Hepatocyte (in vitro differentiated cells): ENCODE measurements at regions not wholly inside any gene's neighbourhood (a gene's known extent, or its start where the extent isn't known, plus 50 kb on each side); places are given as distances from the start of the nearest gene placed in this dataset.
A peak's percentile ranks its signal among the peaks of the same experiment; 100 is the strongest.

ENCODE experiments used
- DNase-seq: peaks from one replicate; pipeline ENCODE4 v3.0.0-alpha.2; 2016; ENCODE audit warnings: low spot score
- H2AFZ ChIP-seq: fragments of 200-600 bp; sonication (generic); 2 replicates; pipeline ENCODE4 v1.6.0; 2016; ENCODE audit warnings: antibody characterized with exemption, mild to moderate bottlenecking
- H3K27ac ChIP-seq: fragments of 200-600 bp; sonication (generic); 2 replicates; pipeline ENCODE4 v1.5.1; 2016; ENCODE audit warnings: mild to moderate bottlenecking
- H3K27me3 ChIP-seq: fragments of 200-600 bp; sonication (generic); 2 replicates; pipeline ENCODE4 v1.6.1; 2016
- H3K36me3 ChIP-seq: fragments of 200-600 bp; sonication (generic); replicated peaks from 2 replicates; pipeline ENCODE4 v1.5.1; 2016; ENCODE audit warnings: low read depth; ENCODE audit not compliant: insufficient read depth
- H3K4me1 ChIP-seq: fragments of 200-600 bp; sonication (generic); 2 replicates; pipeline ENCODE4 v1.5.1; 2016; ENCODE audit warnings: mild to moderate bottlenecking, moderate library complexity; ENCODE audit not compliant: insufficient read depth
- H3K4me2 ChIP-seq: fragments of 200-600 bp; sonication (generic); 2 replicates; pipeline ENCODE4 v1.6.0; 2016
- H3K4me3 ChIP-seq: fragments of 200-600 bp; sonication (generic); 2 replicates; pipeline ENCODE4 v1.5.1; 2016; ENCODE audit warnings: mild to moderate bottlenecking
- H3K79me2 ChIP-seq: fragments of 200-600 bp; sonication (generic); 2 replicates; pipeline ENCODE4 v1.6.0; 2017; ENCODE audit warnings: mild to moderate bottlenecking
- H3K9me2 ChIP-seq: fragments of 200-600 bp; sonication (generic); replicated peaks from 2 replicates; pipeline ENCODE4 v1.6.0; 2017; ENCODE audit warnings: mild to moderate bottlenecking; ENCODE audit not compliant: insufficient read depth
- H3K9me3 ChIP-seq: fragments of 200-600 bp; sonication (generic); 2 replicates; pipeline ENCODE4 v1.5.1; 2016; ENCODE audit warnings: low read depth, mild to moderate bottlenecking
- H4K20me1 ChIP-seq: fragments of 200-600 bp; sonication (generic); 2 replicates; pipeline ENCODE4 v1.6.0; 2016; ENCODE audit warnings: mild to moderate bottlenecking; ENCODE audit not compliant: insufficient read depth, poor library complexity, severe bottlenecking
- EZH2 ChIP-seq: fragments of 200-600 bp; sonication (generic); IDR thresholded peaks from 2 replicates; pipeline ENCODE4 v1.6.1; 2016; ENCODE audit warnings: antibody characterized with exemption, mild to moderate bottlenecking, borderline replicate concordance
- EZH2phosphoT487 ChIP-seq: fragments of 200-600 bp; sonication (generic); IDR thresholded peaks from one replicate; pipeline ENCODE4 v1.6.1; 2018; ENCODE audit warnings: antibody characterized with exemption, mild to moderate bottlenecking, low read depth, moderate library complexity; ENCODE audit not compliant: unreplicated experiment, severe bottlenecking
- WGBS: methylation state at CpG from one replicate; pipeline ENCODE4 v1.1.6; 2016; ENCODE audit warnings: low lambda C conversion rate; ENCODE audit errors: missing lambda C conversion rate; 5-methylcytosine and 5-hydroxymethylcytosine counted together
- TF ChIP-seq, protein P1 (sequence below): fragments of 200-600 bp; sonication (generic); IDR thresholded peaks from 2 replicates; pipeline ENCODE4 v1.5.1; 2016; ENCODE audit warnings: antibody characterized with exemption, mild to moderate bottlenecking; ENCODE audit not compliant: poor library complexity

DNA sequence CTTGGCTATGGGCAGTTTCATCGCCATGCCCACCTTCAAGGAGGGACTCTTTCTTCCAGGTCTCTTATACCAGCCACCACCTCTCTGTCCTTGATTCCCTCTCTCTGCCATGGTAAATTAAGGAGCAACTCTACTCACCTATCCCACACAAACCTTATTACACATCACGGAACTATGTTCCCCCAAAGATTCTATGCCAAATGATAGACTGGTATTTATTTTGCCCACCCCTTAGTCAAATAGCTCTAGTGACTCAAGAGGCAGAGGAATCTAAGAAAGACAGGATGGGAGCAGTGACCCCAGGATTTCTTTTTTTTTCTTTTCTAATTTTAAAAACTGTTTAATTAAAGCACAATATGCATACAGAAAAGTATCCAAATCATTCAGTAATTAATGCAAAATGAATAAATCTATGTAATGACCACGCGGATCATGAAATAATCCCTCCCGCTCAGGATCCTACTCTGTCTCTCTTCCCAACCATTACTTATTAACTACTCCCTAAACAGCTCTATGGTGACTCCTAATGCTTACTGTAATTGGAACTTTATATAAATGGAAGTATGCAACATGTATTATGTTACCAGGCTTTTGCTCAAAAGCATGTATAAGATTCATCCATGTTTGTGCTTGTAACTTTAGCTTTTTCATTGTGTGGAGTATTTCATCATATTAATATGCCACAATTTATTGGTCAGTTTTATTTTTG lies 410.8 kb upstream of the RASGRP1 start:
- Histone ChIP-seq H3K4me2 (no peak overlapping the region), H4K20me1 (no peaks in the 10 kb centered on the region), H3K9me3 (peaks cover 6% of the 10 kb centered on the region), H3K27ac (no peak overlapping the region), H3K79me2 (no peaks in the 10 kb centered on the region), H3K9me2 (no peaks in the 10 kb centered on the region), H3K27me3 (no peaks in the 10 kb centered on the region), H2AFZ (no peak overlapping the region), H3K4me1 (no peaks in the 10 kb centered on the region), H3K36me3 (no peaks in the 10 kb centered on the region), H3K4me3 (no peak overlapping the region)
- DNase-seq: no peak
- 72% methylated on average over 5 of the region's 5 CpGs for WGBS
- no peak for TF ChIP-seq EZH2phosphoT487
- TF ChIP-seq, protein P1, sequence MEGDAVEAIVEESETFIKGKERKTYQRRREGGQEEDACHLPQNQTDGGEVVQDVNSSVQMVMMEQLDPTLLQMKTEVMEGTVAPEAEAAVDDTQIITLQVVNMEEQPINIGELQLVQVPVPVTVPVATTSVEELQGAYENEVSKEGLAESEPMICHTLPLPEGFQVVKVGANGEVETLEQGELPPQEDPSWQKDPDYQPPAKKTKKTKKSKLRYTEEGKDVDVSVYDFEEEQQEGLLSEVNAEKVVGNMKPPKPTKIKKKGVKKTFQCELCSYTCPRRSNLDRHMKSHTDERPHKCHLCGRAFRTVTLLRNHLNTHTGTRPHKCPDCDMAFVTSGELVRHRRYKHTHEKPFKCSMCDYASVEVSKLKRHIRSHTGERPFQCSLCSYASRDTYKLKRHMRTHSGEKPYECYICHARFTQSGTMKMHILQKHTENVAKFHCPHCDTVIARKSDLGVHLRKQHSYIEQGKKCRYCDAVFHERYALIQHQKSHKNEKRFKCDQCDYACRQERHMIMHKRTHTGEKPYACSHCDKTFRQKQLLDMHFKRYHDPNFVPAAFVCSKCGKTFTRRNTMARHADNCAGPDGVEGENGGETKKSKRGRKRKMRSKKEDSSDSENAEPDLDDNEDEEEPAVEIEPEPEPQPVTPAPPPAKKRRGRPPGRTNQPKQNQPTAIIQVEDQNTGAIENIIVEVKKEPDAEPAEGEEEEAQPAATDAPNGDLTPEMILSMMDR: no peak

DNA sequence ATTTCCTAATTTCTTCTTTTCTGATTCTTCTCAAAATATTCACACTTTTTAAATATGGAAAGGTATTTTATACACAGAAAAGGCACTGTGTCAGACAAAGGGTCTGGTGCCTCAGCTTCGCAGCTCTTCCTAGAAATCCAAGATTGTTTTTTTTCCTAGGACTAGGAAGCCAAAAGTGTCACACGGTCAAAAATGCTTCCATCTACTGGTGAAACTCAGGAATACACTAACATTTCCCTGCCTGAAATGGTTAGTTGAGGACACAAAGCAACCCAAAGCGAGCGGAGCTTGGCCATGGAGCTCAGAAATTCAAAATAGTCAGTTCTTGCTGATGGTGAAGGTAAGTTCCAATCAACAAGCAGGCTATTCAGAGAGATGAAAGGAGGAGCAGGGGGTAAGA lies 426.5 kb upstream of the RASGRP1 start:
- Histone ChIP-seq H3K4me3 (no peak overlapping the region), H4K20me1 (no peaks in the 10 kb centered on the region), H3K9me3 (no peaks in the 10 kb centered on the region), H2AFZ (no peak overlapping the region), H3K4me2 (no peak overlapping the region), H3K36me3 (no peaks in the 10 kb centered on the region), H3K4me1 (no peaks in the 10 kb centered on the region), H3K79me2 (no peaks in the 10 kb centered on the region), H3K27ac (no peak overlapping the region), H3K9me2 (no peaks in the 10 kb centered on the region), H3K27me3 (no peaks in the 10 kb centered on the region)
- peak; percentile 38 for DNase-seq
- 66% methylated on average over 4 of the region's 4 CpGs for WGBS
- TF ChIP-seq, protein P1: peak; percentile 51
- TF ChIP-seq EZH2phosphoT487 (no peak), EZH2 (no peak)

DNA sequence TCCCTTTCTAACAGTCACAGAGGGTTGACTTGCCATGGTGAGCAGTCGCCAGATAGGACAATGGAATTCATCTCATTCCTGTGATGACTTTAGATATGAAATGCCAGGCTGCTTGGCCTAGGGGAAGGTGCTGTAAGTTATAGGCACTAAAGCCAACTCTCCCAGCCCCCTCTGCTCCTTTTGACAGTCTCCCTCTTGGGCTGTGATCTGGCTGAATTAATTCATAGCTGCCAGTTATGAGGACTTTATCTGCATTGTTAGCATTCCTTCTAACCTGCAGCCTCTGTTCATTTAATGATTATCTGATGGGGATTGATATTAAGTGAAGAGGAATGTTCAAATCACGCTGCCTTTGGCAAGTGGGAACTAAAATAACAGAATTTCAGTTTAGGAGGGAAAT lies 427.1 kb upstream of the RASGRP1 start:
- no peak overlapping the region for H3K4me3 ChIP-seq
- H3K4me2 ChIP-seq: no peak overlapping the region
- no peak for DNase-seq
- no peaks in the 10 kb centered on the region for H3K27me3 ChIP-seq
- no peaks in the 10 kb centered on the region for H3K9me2 ChIP-seq
- no peak for TF ChIP-seq EZH2
- TF ChIP-seq, protein P1: no peak
- TF ChIP-seq EZH2phosphoT487: no peak
- 93% methylated on average over 2 of the region's 2 CpGs for WGBS
- no peaks in the 10 kb centered on the region for H3K36me3 ChIP-seq
- H4K20me1 ChIP-seq: no peaks in the 10 kb centered on the region
- no peak overlapping the region for H2AFZ ChIP-seq
- no peaks in the 10 kb centered on the region for H3K4me1 ChIP-seq
- H3K9me3 ChIP-seq: no peaks in the 10 kb centered on the region
- H3K79me2 ChIP-seq: no peaks in the 10 kb centered on the region
- H3K27ac ChIP-seq: no peak overlapping the region
